Calu3 (cell line): ENCODE measurements at regions not wholly inside any gene's neighbourhood (a gene's known extent, or its start where the extent isn't known, plus 50 kb on each side); places are given as distances from the start of the nearest gene placed in this dataset.

Source experiments
- BruUV-seq: library from RNA; stranded (reverse); fragments of 400-500 nt; replicated peaks from 2 replicates; lab custom pipeline; 2021; lab: Mats Ljungman, UMichigan
- CTCF ChIA-PET: fragments of 300-600 bp; sonication (Branson Sonifier 250); formaldehyde crosslinking; loops from one replicate; lab custom pipeline; 2022; ENCODE audit warnings: antibody characterized with exemption; lab: Charles Lee
- DNase-seq: peaks from one replicate; pipeline ENCODE4 v3.0.0; 2022
- H3K27ac Mint-ChIP-seq: one replicate; pipeline ENCODE4 v1.8.0; 2022; ENCODE audit warnings: mixed read lengths; ENCODE audit not compliant: unreplicated experiment
- H3K27me3 Mint-ChIP-seq: one replicate; pipeline ENCODE4 v1.8.0; 2022; ENCODE audit warnings: mixed read lengths; ENCODE audit not compliant: unreplicated experiment
- H3K36me3 Mint-ChIP-seq: one replicate; pipeline ENCODE4 v1.8.0; 2022; ENCODE audit warnings: mild to moderate bottlenecking, moderate library complexity, mixed read lengths; ENCODE audit not compliant: insufficient read depth, unreplicated experiment
- H3K4me1 Mint-ChIP-seq: one replicate; pipeline ENCODE4 v1.8.0; 2022; ENCODE audit warnings: mild to moderate bottlenecking, low read depth, mixed read lengths; ENCODE audit not compliant: unreplicated experiment
- H3K4me3 Mint-ChIP-seq: one replicate; pipeline ENCODE4 v1.8.0; 2022; ENCODE audit warnings: mild to moderate bottlenecking, low read depth, moderate library complexity, mixed read lengths; ENCODE audit not compliant: unreplicated experiment
- H3K9me3 Mint-ChIP-seq: one replicate; pipeline ENCODE4 v1.8.0; 2022; ENCODE audit warnings: low read depth, mixed read lengths; ENCODE audit not compliant: unreplicated experiment
- intact Hi-C: fragments of 100-400 bp; cut with micrococcal nuclease; formaldehyde crosslinking; loops from one replicate; pipeline ENCODE4 v1.10.0; 2022; ENCODE audit not compliant: unreplicated experiment
- TF ChIP-seq, protein P1 (sequence below): fragments of 200-600 bp; IDR thresholded peaks from one replicate; pipeline ENCODE4 v1.8.0; 2022; ENCODE audit warnings: antibody characterized with exemption; ENCODE audit not compliant: unreplicated experiment

DNA sequence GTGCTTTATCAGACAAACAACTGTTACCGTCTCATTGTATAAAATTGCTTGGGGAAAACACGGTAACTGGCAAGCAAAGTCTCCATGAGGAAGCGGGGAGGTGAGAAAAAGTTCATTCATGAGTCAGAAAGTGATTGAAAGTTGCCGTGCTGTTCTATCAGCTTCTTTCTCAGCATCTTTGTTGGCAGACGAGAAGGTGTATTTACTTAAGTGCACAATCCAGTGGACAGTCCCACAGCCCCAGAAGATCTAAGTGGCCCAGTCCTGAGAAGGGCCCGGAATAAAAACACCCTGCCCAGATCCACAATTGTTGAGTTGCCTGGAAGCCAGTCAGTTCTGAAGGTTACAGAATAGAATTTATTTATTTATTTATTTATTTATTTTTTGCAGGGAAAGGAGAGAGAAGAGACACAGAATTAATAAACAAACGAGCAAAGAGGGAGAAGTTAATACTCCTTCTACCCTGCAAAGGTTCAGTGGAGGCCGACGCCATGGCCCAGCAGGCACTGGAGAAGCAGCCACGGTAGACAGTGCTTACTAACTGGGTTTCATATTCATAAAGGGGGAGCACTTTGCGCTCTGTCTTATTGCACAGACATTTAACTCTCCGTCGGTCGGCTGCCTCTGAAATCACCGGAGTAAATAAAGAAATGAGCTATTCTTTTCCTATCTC is 676.0 kb upstream of the SALL3 start:
- no peak for DNase-seq
- H3K27ac Mint-ChIP-seq, result no peak overlapping the region
- intact Hi-C loops, result no loop called here
- H3K4me1 Mint-ChIP-seq, result no peaks in the 10 kb centered on the region
- TF ChIP-seq, protein P1, sequence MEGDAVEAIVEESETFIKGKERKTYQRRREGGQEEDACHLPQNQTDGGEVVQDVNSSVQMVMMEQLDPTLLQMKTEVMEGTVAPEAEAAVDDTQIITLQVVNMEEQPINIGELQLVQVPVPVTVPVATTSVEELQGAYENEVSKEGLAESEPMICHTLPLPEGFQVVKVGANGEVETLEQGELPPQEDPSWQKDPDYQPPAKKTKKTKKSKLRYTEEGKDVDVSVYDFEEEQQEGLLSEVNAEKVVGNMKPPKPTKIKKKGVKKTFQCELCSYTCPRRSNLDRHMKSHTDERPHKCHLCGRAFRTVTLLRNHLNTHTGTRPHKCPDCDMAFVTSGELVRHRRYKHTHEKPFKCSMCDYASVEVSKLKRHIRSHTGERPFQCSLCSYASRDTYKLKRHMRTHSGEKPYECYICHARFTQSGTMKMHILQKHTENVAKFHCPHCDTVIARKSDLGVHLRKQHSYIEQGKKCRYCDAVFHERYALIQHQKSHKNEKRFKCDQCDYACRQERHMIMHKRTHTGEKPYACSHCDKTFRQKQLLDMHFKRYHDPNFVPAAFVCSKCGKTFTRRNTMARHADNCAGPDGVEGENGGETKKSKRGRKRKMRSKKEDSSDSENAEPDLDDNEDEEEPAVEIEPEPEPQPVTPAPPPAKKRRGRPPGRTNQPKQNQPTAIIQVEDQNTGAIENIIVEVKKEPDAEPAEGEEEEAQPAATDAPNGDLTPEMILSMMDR, result no peak
- no peaks in the 10 kb centered on the region for H3K36me3 Mint-ChIP-seq
- CTCF ChIA-PET, result no interaction called here
- H3K4me3 Mint-ChIP-seq, result no peak overlapping the region
- no peaks in the 10 kb centered on the region for H3K27me3 Mint-ChIP-seq
- BruUV-seq, result no TSS peak
- peaks cover 4% of the 10 kb centered on the region for H3K9me3 Mint-ChIP-seq

DNA sequence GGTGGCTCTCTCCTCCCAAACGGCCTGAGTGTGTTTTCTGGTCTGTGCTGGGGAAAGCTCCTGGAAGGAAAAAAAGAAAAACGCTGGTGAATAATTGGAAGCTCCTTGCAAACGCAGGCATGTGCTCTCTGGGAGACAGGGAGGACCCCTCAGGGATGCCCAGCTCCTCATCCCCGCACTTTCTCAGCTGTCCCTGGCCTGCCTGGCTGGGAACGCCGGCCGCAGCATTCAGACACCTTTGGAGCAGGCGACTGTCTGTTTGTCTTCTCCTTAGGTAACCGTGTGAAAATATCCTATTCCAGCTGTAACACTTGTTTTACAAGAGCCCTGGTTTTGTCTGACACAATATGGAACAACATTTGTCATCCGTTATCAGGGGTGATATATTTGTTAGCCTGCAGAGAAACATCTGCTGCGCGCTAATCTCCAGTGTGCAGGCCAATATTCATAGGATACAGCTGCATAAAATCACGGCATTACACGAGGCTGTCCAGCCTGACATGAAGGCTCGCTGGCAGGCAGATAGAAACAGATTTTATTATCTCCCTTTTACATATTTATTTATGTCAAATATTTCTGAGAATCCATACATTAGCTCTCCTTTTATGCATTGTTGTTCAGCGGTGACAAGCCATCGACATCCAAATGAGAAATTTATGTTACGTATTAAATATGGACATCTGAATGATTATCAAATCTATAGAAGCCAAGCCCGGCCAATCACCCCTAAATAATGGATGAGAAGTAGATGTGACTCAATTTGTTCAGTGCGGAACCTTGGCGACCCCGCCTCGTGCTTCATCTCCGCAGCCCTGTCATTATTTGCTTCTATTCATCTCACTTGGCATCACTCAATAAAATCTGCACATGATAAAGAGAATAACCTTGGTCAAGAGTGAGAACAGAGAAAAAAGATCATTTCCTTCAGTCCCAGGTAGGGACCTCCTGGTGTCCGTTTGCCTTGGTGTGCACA is 675.1 kb upstream of the SALL3 start:
- no peak for DNase-seq
- TF ChIP-seq, protein P1, result no peak
- no peaks in the 10 kb centered on the region for H3K36me3 Mint-ChIP-seq
- CTCF ChIA-PET, result no interaction called here
- no peak overlapping the region for H3K4me3 Mint-ChIP-seq
- no peaks in the 10 kb centered on the region for H3K4me1 Mint-ChIP-seq
- H3K27ac Mint-ChIP-seq, result no peak overlapping the region
- peaks cover 6% of the 10 kb centered on the region for H3K9me3 Mint-ChIP-seq
- no TSS peak for BruUV-seq
- H3K27me3 Mint-ChIP-seq, result no peaks in the 10 kb centered on the region
- intact Hi-C loops, result no loop called here

DNA sequence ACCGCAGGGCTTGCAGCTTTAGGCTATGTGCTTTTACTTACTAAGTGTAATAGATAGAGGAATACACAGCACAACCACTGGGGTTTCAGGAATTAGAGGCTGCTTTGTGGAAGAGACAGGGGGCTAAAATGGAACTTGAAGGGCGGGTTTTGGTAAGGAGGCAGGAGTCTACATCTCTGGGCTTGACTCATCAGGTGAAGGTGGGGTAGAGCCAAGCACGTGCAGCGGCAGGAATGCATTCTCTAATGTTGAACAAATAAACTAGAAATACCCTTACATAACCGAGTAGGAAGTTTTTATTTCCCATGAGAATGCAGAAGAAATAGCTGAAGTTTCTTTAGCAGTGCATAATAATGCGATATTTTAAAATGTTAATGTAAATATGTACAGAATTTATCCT is 673.8 kb upstream of the SALL3 start:
- no TSS peak for BruUV-seq
- no peaks in the 10 kb centered on the region for H3K4me1 Mint-ChIP-seq

DNA sequence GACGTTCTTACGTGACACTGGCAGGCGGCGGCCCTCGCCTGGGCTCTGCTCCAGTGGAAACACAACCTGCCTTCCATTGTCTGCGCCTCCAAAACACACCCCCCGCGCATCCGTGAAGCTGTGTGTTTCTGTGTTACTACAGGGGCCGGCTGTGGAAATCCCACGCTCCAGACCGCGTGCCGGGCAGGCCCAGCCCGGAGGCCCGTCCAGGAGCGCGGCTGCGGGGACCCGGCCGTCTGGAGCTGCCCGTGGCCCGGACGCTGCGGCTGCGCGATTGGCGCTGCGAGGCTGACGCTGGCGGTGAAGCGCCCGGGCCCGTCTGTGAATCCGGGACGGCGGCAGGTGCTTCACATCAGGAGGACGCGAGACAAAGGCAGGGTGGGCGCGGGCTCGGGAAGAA is 670.3 kb upstream of the SALL3 start:
- intact Hi-C loops, result no loop called here
- CTCF ChIA-PET, result no interaction called here
- Mint-ChIP-seq H3K4me1 (no peaks in the 10 kb centered on the region), H3K27me3 (no peaks in the 10 kb centered on the region), H3K4me3 (no peak overlapping the region), H3K9me3 (peaks cover 9% of the 10 kb centered on the region), H3K36me3 (no peaks in the 10 kb centered on the region), H3K27ac (no peak overlapping the region)
- no peak for DNase-seq
- TF ChIP-seq, protein P1, result no peak
- BruUV-seq, result no TSS peak

More for the DNA sequence above, 673.8 kb upstream of the SALL3 start:
- TF ChIP-seq, protein P1, result no peak
- no peak for DNase-seq
- Mint-ChIP-seq H3K4me3 (no peak overlapping the region), H3K9me3 (peaks cover 6% of the 10 kb centered on the region), H3K36me3 (no peaks in the 10 kb centered on the region), H3K27me3 (no peaks in the 10 kb centered on the region), H3K27ac (no peak overlapping the region)
- CTCF ChIA-PET, result interaction anchor here (0.6 kb wide), 1 partner anchor 277 kb away, joined by 3 read pairs; no protein-coding TSS in a partner anchor
- intact Hi-C loops, result no loop called here
